ENCODE measurements at regions not wholly inside any gene's neighbourhood (a gene's known extent, or its start where the extent isn't known, plus 50 kb on each side); places are given as distances from the start of the nearest gene placed in this dataset.

- H2BK120ac ChIP-seq (ENCODE audit: low read depth, low read length): no peak overlapping the region
- H3K4me1 ChIP-seq (ENCODE audit: control insufficient read depth, insufficient read depth, low read length): peaks cover 6% of the 10 kb centered on the region
- H3K4me3 ChIP-seq (ENCODE audit: insufficient read depth, low read depth, low read length): no peak overlapping the region
- no TSS peak for BruUV-seq (replicated peaks)
- in situ Hi-C loops (cut with MboI; ENCODE audit: low sequenced_read_pairs) (no loop called here), intact Hi-C loops (cut with micrococcal nuclease) (no loop called here), dilution Hi-C loops (cut with HindIII; ENCODE audit: low sequenced_read_pairs, unreplicated experiment) (no loop called here)
- no peak overlapping the region for H3K9ac ChIP-seq (ENCODE audit: low read depth, low read length)
- WGBS, 2 experiments (ENCODE audit: extremely low coverage in 2 of 2, insufficient read length in 1 of 2): 83% methylated on average over 1 of the region's 9 CpGs; no CpG with 5 or more reads in 1 of the 2 experiments
- H4K8ac ChIP-seq (ENCODE audit: low read depth in 2 of 2, low read length in 2 of 2): no peak overlapping the region
- peaks cover 3% of the 10 kb centered on the region; the same call in 1 of the 2 replicates for H3K9me1 ChIP-seq (ENCODE audit: insufficient read depth, low read length)
- no peaks in the 10 kb centered on the region for H3K36me3 ChIP-seq (ENCODE audit: control insufficient read depth, insufficient read depth, low read length)
- TF ChIP-seq NFE2L2 (IDR thresholded peaks at IDR 0.05; ENCODE audit: low read depth, low read length) (no peak), MXI1 (IDR thresholded peaks at IDR 0.05; ENCODE audit: borderline replicate concordance, low read depth, low read length) (no peak), FOS (IDR thresholded peaks at IDR 0.05; ENCODE audit: low read depth, low read length) (no peak), CEBPB (IDR thresholded peaks at IDR 0.05; ENCODE audit: low read depth, low read length) (no peak), RAD21 (IDR thresholded peaks at IDR 0.05; ENCODE audit: low read length) (no peak), MAZ (IDR thresholded peaks at IDR 0.05; ENCODE audit: borderline replicate concordance, low read depth, low read length) (no peak)
- H4K91ac ChIP-seq (ENCODE audit: insufficient read depth, low read depth, low read length): no peak overlapping the region
- DNase-seq (no peak), ATAC-seq (ENCODE audit: low read depth) (no peak)
- H3K4ac ChIP-seq (ENCODE audit: low read depth, low read length): no peak overlapping the region
- H3K23ac ChIP-seq (ENCODE audit: low read depth, low read length): no peak overlapping the region
- H2AFZ ChIP-seq (replicated peaks; ENCODE audit: low read length, poor library complexity): no peak overlapping the region
- no peak overlapping the region for H2BK20ac ChIP-seq (ENCODE audit: low read depth, low read length)
- no peak overlapping the region for H4K5ac ChIP-seq (ENCODE audit: low read depth, low read length)
- no peak overlapping the region for H3K27ac ChIP-seq (ENCODE audit: insufficient read depth, low read length)
- H3K4me2 ChIP-seq (ENCODE audit: low read depth, low read length): no peak overlapping the region
- ChIA-PET CTCF (no interaction called here), POLR2A (ENCODE audit: unreplicated experiment) (no interaction called here)
- no peak overlapping the region for H2BK5ac ChIP-seq (ENCODE audit: low read depth, low read length, poor library complexity, severe bottlenecking)
- H3K14ac ChIP-seq (replicated peaks; ENCODE audit: low read depth, low read length): no peak overlapping the region
- no peaks in the 10 kb centered on the region for H3K27me3 ChIP-seq (ENCODE audit: control insufficient read depth, insufficient read depth, low read length)
- 0 out of 3 replicates have a peak overlapping the region, but pooled peaks have one; percentile 52 for H2BK15ac ChIP-seq (ENCODE audit: low read depth, low read length)
- H3K79me1 ChIP-seq (ENCODE audit: low read depth in 1 of 2, low read length in 2 of 2): no peaks in the 10 kb centered on the region
- H3K9me3 ChIP-seq (ENCODE audit: control insufficient read depth, insufficient read depth, low read length): no peaks in the 10 kb centered on the region
- H3K18ac ChIP-seq (ENCODE audit: low read depth, low read length): no peak overlapping the region
- H2AK9ac ChIP-seq (replicated peaks; ENCODE audit: low read depth, low read length, poor library complexity): no peak overlapping the region
- H3K56ac ChIP-seq (ENCODE audit: extremely low read depth, insufficient read depth, low read length): no peak overlapping the region
- H2AK5ac ChIP-seq (ENCODE audit: low read depth, low read length): 0 out of 2 replicates have a peak overlapping the region, but pooled peaks have one; percentile 9
- H4K20me1 ChIP-seq (ENCODE audit: insufficient read depth, low read length): no peaks in the 10 kb centered on the region
These were observed 205.9 kb upstream of the NREP start for GRCh38 chr5:111962906-111963305.
